ENCODE measurements at regions not wholly inside any gene's neighbourhood (a gene's known extent, or its start where the extent isn't known, plus 50 kb on each side); places are given as distances from the start of the nearest gene placed in this dataset.
"Not testable (repeated sequence)": the region's sequence is repeated elsewhere in the genome, so short reads cannot be mapped to it uniquely, and the experiment has no call there.

- intact Hi-C loops (cut with micrococcal nuclease), result no loop called here
- no peak overlapping the region for H3K4me2 ChIP-seq (ENCODE audit: low read length)
These were observed 420.6 kb upstream of the PABPC4L start for GRCh38 chr4:134622199-134622598.

GRCh38 chr4:134621715-134622114 lies 420.1 kb upstream of the PABPC4L start:
- H3K27ac ChIP-seq (ENCODE audit: low read depth, low read length); H4K20me1 ChIP-seq (ENCODE audit: insufficient read depth); DNase-seq (ENCODE audit: low read depth, low spot score); H3K9me3 ChIP-seq (ENCODE audit: control insufficient read depth in 1 of 2, insufficient read depth in 1 of 2, low read depth in 1 of 2, low read length in 2 of 2); H3K27me3 ChIP-seq (ENCODE audit: insufficient read depth, low read length); H3K4me2 ChIP-seq (ENCODE audit: low read length); CTCF ChIA-PET; POLR2A ChIA-PET; H3K36me3 ChIP-seq (ENCODE audit: control insufficient read depth in 1 of 2, insufficient read depth in 2 of 2, low read length in 2 of 2); H2AFZ ChIP-seq (ENCODE audit: low read depth, low read length, poor library complexity, severe bottlenecking); H3K79me2 ChIP-seq (ENCODE audit: insufficient read depth, low read length); RAD21 ChIA-PET (ENCODE audit: low non-redundant PET in 1 of 2, low total read pairs in 2 of 2, uncharacterized antibody in 2 of 2, unreplicated experiment in 2 of 2); intact Hi-C loops (cut with micrococcal nuclease); ATAC-seq; H3K9me2 ChIP-seq (ENCODE audit: insufficient read depth); H3K4me1 ChIP-seq (ENCODE audit: control insufficient read depth in 1 of 2, insufficient read depth in 2 of 2, low read length in 2 of 2); BruUV-seq (replicated peaks); H3K4me3 ChIP-seq (replicated peaks in 1 of 2; ENCODE audit: low read depth in 1 of 2, low read length in 2 of 2); H3K9ac ChIP-seq (ENCODE audit: low read length): not testable (repeated sequence)

More at GRCh38 chr4:134622199-134622598, 420.6 kb upstream of the PABPC4L start:
- ChIA-PET CTCF (no interaction called here), RAD21 (ENCODE audit: low non-redundant PET in 1 of 2, low total read pairs in 2 of 2, uncharacterized antibody in 2 of 2, unreplicated experiment in 2 of 2) (no interaction called here), POLR2A (no interaction called here)
- Histone ChIP-seq H3K9me2 (ENCODE audit: insufficient read depth) (no peaks in the 10 kb centered on the region), H3K36me3 (ENCODE audit: control insufficient read depth in 1 of 2, insufficient read depth in 2 of 2, low read length in 2 of 2) (no peaks in the 10 kb centered on the region), H3K27ac (ENCODE audit: low read depth, low read length) (no peak overlapping the region), H4K20me1 (ENCODE audit: insufficient read depth) (no peaks in the 10 kb centered on the region), H3K79me2 (ENCODE audit: insufficient read depth, low read length) (no peaks in the 10 kb centered on the region), H2AFZ (ENCODE audit: low read depth, low read length, poor library complexity, severe bottlenecking) (no peak overlapping the region), H3K9me3 (ENCODE audit: control insufficient read depth in 1 of 2, insufficient read depth in 1 of 2, low read depth in 1 of 2, low read length in 2 of 2) (no peaks in the 10 kb centered on the region), H3K4me1 (ENCODE audit: control insufficient read depth in 1 of 2, insufficient read depth in 2 of 2, low read length in 2 of 2) (no peaks in the 10 kb centered on the region), H3K9ac (ENCODE audit: low read length) (no peak overlapping the region), H3K27me3 (ENCODE audit: insufficient read depth, low read length) (no peaks in the 10 kb centered on the region), H3K4me3 (replicated peaks in 1 of 2; ENCODE audit: low read depth in 1 of 2, low read length in 2 of 2) (no peak overlapping the region)
- TF ChIP-seq ELF1 (IDR thresholded peaks at IDR 0.05; ENCODE audit: borderline replicate concordance, low read depth) (no peak), EZH2 (IDR thresholded peaks at IDR 0.05) (no peak), JUND (IDR thresholded peaks at IDR 0.05) (no peak), CTCF (IDR thresholded peaks at IDR 0.05 in 2 of 3, conservative IDR thresholded peaks at IDR 0.05 in 1 of 3; ENCODE audit: borderline replicate concordance in 1 of 3, insufficient read depth in 1 of 3, low read depth in 2 of 3, low read length in 2 of 3) (no peak), SRF (IDR thresholded peaks at IDR 0.05; ENCODE audit: low read depth) (no peak), EGR1 (IDR thresholded peaks at IDR 0.05; ENCODE audit: low read depth) (no peak), CBX3 (IDR thresholded peaks at IDR 0.05; ENCODE audit: low read depth) (no peak), POLR2AphosphoS5 (IDR thresholded peaks at IDR 0.05; ENCODE audit: low read depth, low read length) (no peak), CEBPB (IDR thresholded peaks at IDR 0.05; ENCODE audit: low read depth) (no peak), SIN3A (IDR thresholded peaks at IDR 0.05; ENCODE audit: low read depth) (no peak), POLR2A (IDR thresholded peaks at IDR 0.05; ENCODE audit: borderline replicate concordance, extremely low read depth, insufficient read depth, insufficient read length) (no peak)
- TF ChIP-seq, protein P1, sequence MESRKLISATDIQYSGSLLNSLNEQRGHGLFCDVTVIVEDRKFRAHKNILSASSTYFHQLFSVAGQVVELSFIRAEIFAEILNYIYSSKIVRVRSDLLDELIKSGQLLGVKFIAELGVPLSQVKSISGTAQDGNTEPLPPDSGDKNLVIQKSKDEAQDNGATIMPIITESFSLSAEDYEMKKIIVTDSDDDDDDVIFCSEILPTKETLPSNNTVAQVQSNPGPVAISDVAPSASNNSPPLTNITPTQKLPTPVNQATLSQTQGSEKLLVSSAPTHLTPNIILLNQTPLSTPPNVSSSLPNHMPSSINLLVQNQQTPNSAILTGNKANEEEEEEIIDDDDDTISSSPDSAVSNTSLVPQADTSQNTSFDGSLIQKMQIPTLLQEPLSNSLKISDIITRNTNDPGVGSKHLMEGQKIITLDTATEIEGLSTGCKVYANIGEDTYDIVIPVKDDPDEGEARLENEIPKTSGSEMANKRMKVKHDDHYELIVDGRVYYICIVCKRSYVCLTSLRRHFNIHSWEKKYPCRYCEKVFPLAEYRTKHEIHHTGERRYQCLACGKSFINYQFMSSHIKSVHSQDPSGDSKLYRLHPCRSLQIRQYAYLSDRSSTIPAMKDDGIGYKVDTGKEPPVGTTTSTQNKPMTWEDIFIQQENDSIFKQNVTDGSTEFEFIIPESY (IDR thresholded peaks at IDR 0.05; ENCODE audit: extremely low read depth, insufficient replicate concordance, low read length), result no peak
- TF ChIP-seq, protein P2, sequence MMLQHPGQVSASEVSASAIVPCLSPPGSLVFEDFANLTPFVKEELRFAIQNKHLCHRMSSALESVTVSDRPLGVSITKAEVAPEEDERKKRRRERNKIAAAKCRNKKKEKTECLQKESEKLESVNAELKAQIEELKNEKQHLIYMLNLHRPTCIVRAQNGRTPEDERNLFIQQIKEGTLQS (IDR thresholded peaks at IDR 0.05), result no peak
- TF ChIP-seq, protein P3, sequence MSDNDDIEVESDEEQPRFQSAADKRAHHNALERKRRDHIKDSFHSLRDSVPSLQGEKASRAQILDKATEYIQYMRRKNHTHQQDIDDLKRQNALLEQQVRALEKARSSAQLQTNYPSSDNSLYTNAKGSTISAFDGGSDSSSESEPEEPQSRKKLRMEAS (IDR thresholded peaks at IDR 0.05), result no peak
- no TSS peak for BruUV-seq (replicated peaks)
- ATAC-seq (no peak), DNase-seq (ENCODE audit: low read depth, low spot score) (no peak)

All from HCT116 (cell line).